ENCODE measurements at regions not wholly inside any gene's neighbourhood (a gene's known extent, or its start where the extent isn't known, plus 50 kb on each side); places are given as distances from the start of the nearest gene placed in this dataset.

- Histone ChIP-seq H3K4me3 (ENCODE audit: low read depth, low read length) (no peak overlapping the region), H3K9me3 (no peaks in the 10 kb centered on the region), H3K4me1 (no peaks in the 10 kb centered on the region), H3K36me3 (no peaks in the 10 kb centered on the region), H3K27me3 (no peaks in the 10 kb centered on the region)
- DNase-seq: no peak
- no peak for TF ChIP-seq CTCF (IDR thresholded peaks at IDR 0.05; ENCODE audit: low read depth, low read length)
Observed at GRCh38 chr1:195064358-195064757, 1543.9 kb downstream of the KCNT2 start.

- no peak overlapping the region for H3K4me3 ChIP-seq (ENCODE audit: low read depth, low read length)
- no peaks in the 10 kb centered on the region for H3K4me1 ChIP-seq
- no peaks in the 10 kb centered on the region for H3K27me3 ChIP-seq
- no peak for DNase-seq
- H3K36me3 ChIP-seq: no peaks in the 10 kb centered on the region
- H3K9me3 ChIP-seq: no peaks in the 10 kb centered on the region
- TF ChIP-seq CTCF (IDR thresholded peaks at IDR 0.05; ENCODE audit: low read depth, low read length): no peak
Observed at GRCh38 chr1:195054217-195054687, 1554.0 kb downstream of the KCNT2 start.

DNA sequence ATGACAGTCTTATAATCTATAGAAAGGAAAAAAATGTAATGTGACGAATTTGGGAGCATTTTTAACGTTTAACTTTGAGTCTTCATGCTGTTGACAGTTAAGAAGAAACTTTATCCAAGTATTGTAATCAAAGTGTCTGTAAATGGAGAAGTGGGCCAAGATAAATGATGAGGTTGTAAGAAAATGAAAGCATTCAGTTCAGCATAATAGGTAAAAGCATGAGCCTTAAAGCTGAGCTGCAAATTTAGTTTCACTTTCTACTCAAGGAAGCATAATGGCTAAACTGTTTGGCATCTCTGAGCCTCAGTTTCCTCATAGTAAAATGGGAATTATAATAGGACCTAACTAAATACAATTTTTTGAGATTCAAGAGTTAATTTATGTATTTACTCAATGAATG lies 1554.8 kb downstream of the KCNT2 start:
- TF ChIP-seq CTCF (IDR thresholded peaks at IDR 0.05; ENCODE audit: low read depth, low read length): no peak
- H3K4me1 ChIP-seq: no peaks in the 10 kb centered on the region
- no peaks in the 10 kb centered on the region for H3K27me3 ChIP-seq
- no peak for DNase-seq
- no peaks in the 10 kb centered on the region for H3K9me3 ChIP-seq
- H3K4me3 ChIP-seq (ENCODE audit: low read depth, low read length): no peak overlapping the region
- no peaks in the 10 kb centered on the region for H3K36me3 ChIP-seq

GRCh38 chr1:195047772-195048171 lies 1560.5 kb downstream of the KCNT2 start:
- no peak for DNase-seq
- no peaks in the 10 kb centered on the region for H3K27me3 ChIP-seq
- H3K4me3 ChIP-seq (ENCODE audit: low read depth, low read length): no peak overlapping the region
- H3K36me3 ChIP-seq: no peaks in the 10 kb centered on the region
- TF ChIP-seq CTCF (IDR thresholded peaks at IDR 0.05; ENCODE audit: low read depth, low read length): no peak
- H3K4me1 ChIP-seq: no peaks in the 10 kb centered on the region
- no peaks in the 10 kb centered on the region for H3K9me3 ChIP-seq

DNA sequence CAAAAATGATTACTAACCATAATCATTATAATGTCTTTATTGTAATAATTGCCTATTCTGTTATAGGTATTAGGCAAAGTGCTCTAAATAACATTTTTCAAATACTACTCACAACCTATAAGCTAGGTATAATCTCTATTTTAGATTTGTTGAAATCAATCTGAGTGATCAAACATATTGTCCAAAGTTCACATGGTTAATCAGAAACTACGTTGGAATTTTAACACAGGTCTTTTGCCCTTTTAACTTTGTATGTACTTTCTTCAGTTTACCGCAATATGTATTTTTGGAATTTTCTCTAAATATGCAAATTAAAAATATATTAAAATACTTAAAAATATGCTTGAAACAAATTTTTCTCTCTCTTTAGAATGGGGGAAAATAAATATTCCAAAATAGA lies 1563.2 kb downstream of the KCNT2 start:
- no peak for TF ChIP-seq CTCF (IDR thresholded peaks at IDR 0.05; ENCODE audit: low read depth, low read length)
- no peak for DNase-seq
- H3K36me3 ChIP-seq: no peaks in the 10 kb centered on the region
- H3K4me1 ChIP-seq: no peaks in the 10 kb centered on the region
- H3K27me3 ChIP-seq: no peaks in the 10 kb centered on the region
- no peak overlapping the region for H3K4me3 ChIP-seq (ENCODE audit: low read depth, low read length)
- no peaks in the 10 kb centered on the region for H3K9me3 ChIP-seq

GRCh38 chr1:195030793-195031192 lies 1577.4 kb downstream of the KCNT2 start:
- no peak overlapping the region for H3K4me3 ChIP-seq (ENCODE audit: low read depth, low read length)
- no peaks in the 10 kb centered on the region for H3K36me3 ChIP-seq
- DNase-seq: no peak
- no peak for TF ChIP-seq CTCF (IDR thresholded peaks at IDR 0.05; ENCODE audit: low read depth, low read length)
- H3K27me3 ChIP-seq: no peaks in the 10 kb centered on the region
- no peaks in the 10 kb centered on the region for H3K9me3 ChIP-seq
- no peaks in the 10 kb centered on the region for H3K4me1 ChIP-seq
